Activated CD4-positive, alpha-beta T cell treated with anti-CD3 and anti-CD28 coated beads, Interleukin-2, amount 10 ng/mL, durations not matched to agents 7 days and 5 days (primary cell): ENCODE measurements at regions not wholly inside any gene's neighbourhood (a gene's known extent, or its start where the extent isn't known, plus 50 kb on each side); places are given as distances from the start of the nearest gene placed in this dataset.

Experiments used
- CTCF ChIA-PET: fragments of 350-600 bp; sonication (Branson Sonifier 250); formaldehyde crosslinking; loops from one replicate; lab custom pipeline; 2021; ENCODE audit warnings: antibody characterized with exemption; lab: Charles Lee
- POLR2A ChIA-PET: fragments of 350-600 bp; sonication (Branson Sonifier 250); formaldehyde crosslinking; loops from one replicate; lab custom pipeline; 2021; ENCODE audit warnings: antibody characterized with exemption; lab: Charles Lee
- DNase-seq: peaks from one replicate; pipeline ENCODE4 v3.0.0-alpha.2; 2020
- H3K27ac Mint-ChIP-seq: one replicate; pipeline ENCODE4 v1.8.0; 2021; ENCODE audit warnings: mild to moderate bottlenecking, moderate library complexity, mixed read lengths
- H3K27me3 Mint-ChIP-seq: one replicate; pipeline ENCODE4 v1.8.0; 2021; ENCODE audit warnings: mixed read lengths
- H3K36me3 Mint-ChIP-seq: one replicate; pipeline ENCODE4 v1.8.0; 2021; ENCODE audit warnings: low read depth, mixed read lengths
- H3K4me1 Mint-ChIP-seq: one replicate; pipeline ENCODE4 v1.8.0; 2021; ENCODE audit warnings: mixed read lengths
- H3K4me3 Mint-ChIP-seq: one replicate; pipeline ENCODE4 v1.8.0; 2021; ENCODE audit warnings: mild to moderate bottlenecking, moderate library complexity, mixed read lengths
- H3K9me3 Mint-ChIP-seq: one replicate; pipeline ENCODE4 v1.8.0; 2021; ENCODE audit warnings: mixed read lengths

- ChIA-PET CTCF (interaction anchor here (0.6 kb wide), 1 partner anchor 142 kb away, joined by 4 read pairs; no protein-coding TSS in a partner anchor), POLR2A (no interaction called here)
- Mint-ChIP-seq H3K27me3 (no peaks in the 10 kb centered on the region), H3K27ac (no peak overlapping the region), H3K9me3 (peaks cover 12% of the 10 kb centered on the region), H3K4me1 (no peaks in the 10 kb centered on the region), H3K36me3 (no peaks in the 10 kb centered on the region), H3K4me3 (no peak overlapping the region)
- DNase-seq: no peak
Measured at GRCh38 chr16:60558936-60559335, 1477.3 kb downstream of the CDH8 start.

GRCh38 chr16:60553090-60553757 lies 1483.0 kb downstream of the CDH8 start:
- Mint-ChIP-seq H3K4me3 (no peak overlapping the region), H3K27me3 (no peaks in the 10 kb centered on the region), H3K27ac (no peak overlapping the region), H3K4me1 (no peaks in the 10 kb centered on the region), H3K9me3 (peaks cover 12% of the 10 kb centered on the region), H3K36me3 (no peaks in the 10 kb centered on the region)
- DNase-seq: no peak
- POLR2A ChIA-PET: interaction anchor here (0.5 kb wide), 1 partner anchor 242 kb away, joined by 4 read pairs; no protein-coding TSS in a partner anchor
- CTCF ChIA-PET: no interaction called here

GRCh38 chr16:60541535-60541934 lies 1494.7 kb downstream of the CDH8 start:
- CTCF ChIA-PET: no interaction called here
- peaks cover 11% of the 10 kb centered on the region for H3K9me3 Mint-ChIP-seq
- no peak overlapping the region for H3K4me3 Mint-ChIP-seq

GRCh38 chr16:60510941-60511340 lies 1525.3 kb downstream of the CDH8 start:
- DNase-seq: no peak
- ChIA-PET POLR2A (no interaction called here), CTCF (no interaction called here)
- Mint-ChIP-seq H3K27me3 (no peaks in the 10 kb centered on the region), H3K9me3 (peaks cover 11% of the 10 kb centered on the region), H3K27ac (no peak overlapping the region), H3K4me1 (no peaks in the 10 kb centered on the region), H3K36me3 (no peaks in the 10 kb centered on the region), H3K4me3 (no peak overlapping the region)

More at GRCh38 chr16:60541535-60541934, 1494.7 kb downstream of the CDH8 start:
- Mint-ChIP-seq H3K36me3 (no peaks in the 10 kb centered on the region), H3K27me3 (no peaks in the 10 kb centered on the region), H3K27ac (no peak overlapping the region), H3K4me1 (no peaks in the 10 kb centered on the region)
- DNase-seq: no peak
- POLR2A ChIA-PET: no interaction called here

GRCh38 chr16:60510208-60510607 lies 1526.0 kb downstream of the CDH8 start:
- ChIA-PET CTCF (no interaction called here), POLR2A (no interaction called here)
- Mint-ChIP-seq H3K27ac (no peak overlapping the region), H3K27me3 (no peaks in the 10 kb centered on the region), H3K9me3 (peaks cover 9% of the 10 kb centered on the region), H3K4me3 (no peak overlapping the region), H3K4me1 (no peaks in the 10 kb centered on the region), H3K36me3 (no peaks in the 10 kb centered on the region)
- no peak for DNase-seq

- Mint-ChIP-seq H3K9me3 (peaks cover 5% of the 10 kb centered on the region), H3K4me1 (no peaks in the 10 kb centered on the region), H3K27me3 (no peaks in the 10 kb centered on the region), H3K27ac (no peak overlapping the region), H3K36me3 (no peaks in the 10 kb centered on the region), H3K4me3 (no peak overlapping the region)
- no peak for DNase-seq
- CTCF ChIA-PET: no interaction called here
- POLR2A ChIA-PET: no interaction called here
Measured at GRCh38 chr16:60491273-60491672, 1545.0 kb downstream of the CDH8 start.

GRCh38 chr16:60485872-60486489 lies 1550.3 kb downstream of the CDH8 start:
- no peaks in the 10 kb centered on the region for H3K27me3 Mint-ChIP-seq
- POLR2A ChIA-PET: no interaction called here

GRCh38 chr16:60484901-60485300 lies 1551.3 kb downstream of the CDH8 start:
- peaks cover 16% of the 10 kb centered on the region for H3K9me3 Mint-ChIP-seq
- no peak for DNase-seq
- no peaks in the 10 kb centered on the region for H3K36me3 Mint-ChIP-seq
- POLR2A ChIA-PET: no interaction called here
- H3K4me3 Mint-ChIP-seq: no peak overlapping the region
- no peak overlapping the region for H3K27ac Mint-ChIP-seq
- no peaks in the 10 kb centered on the region for H3K27me3 Mint-ChIP-seq
- no peaks in the 10 kb centered on the region for H3K4me1 Mint-ChIP-seq
- CTCF ChIA-PET: no interaction called here

More at GRCh38 chr16:60485872-60486489, 1550.3 kb downstream of the CDH8 start:
- Mint-ChIP-seq H3K36me3 (no peaks in the 10 kb centered on the region), H3K4me1 (no peaks in the 10 kb centered on the region), H3K27ac (no peak overlapping the region), H3K9me3 (peaks cover 16% of the 10 kb centered on the region), H3K4me3 (no peak overlapping the region)
- no peak for DNase-seq
- CTCF ChIA-PET: no interaction called here

GRCh38 chr16:60481591-60481990 lies 1554.6 kb downstream of the CDH8 start:
- CTCF ChIA-PET: no interaction called here
- H3K27ac Mint-ChIP-seq: no peak overlapping the region
- H3K4me3 Mint-ChIP-seq: no peak overlapping the region
- no peaks in the 10 kb centered on the region for H3K36me3 Mint-ChIP-seq
- H3K9me3 Mint-ChIP-seq: peaks cover 12% of the 10 kb centered on the region
- POLR2A ChIA-PET: no interaction called here
- no peaks in the 10 kb centered on the region for H3K4me1 Mint-ChIP-seq
- H3K27me3 Mint-ChIP-seq: no peaks in the 10 kb centered on the region
- no peak for DNase-seq

GRCh38 chr16:60478810-60479209 lies 1557.4 kb downstream of the CDH8 start:
- H3K27me3 Mint-ChIP-seq: no peaks in the 10 kb centered on the region
- no peak overlapping the region for H3K27ac Mint-ChIP-seq
- ChIA-PET CTCF (no interaction called here), POLR2A (no interaction called here)
- peaks cover 3% of the 10 kb centered on the region for H3K9me3 Mint-ChIP-seq
- no peaks in the 10 kb centered on the region for H3K4me1 Mint-ChIP-seq
- no peaks in the 10 kb centered on the region for H3K36me3 Mint-ChIP-seq
- no peak for DNase-seq
- no peak overlapping the region for H3K4me3 Mint-ChIP-seq

- H3K27me3 Mint-ChIP-seq: no peaks in the 10 kb centered on the region
- H3K4me3 Mint-ChIP-seq: no peak overlapping the region
Measured at GRCh38 chr16:60463986-60464385, 1572.3 kb downstream of the CDH8 start.

GRCh38 chr16:60459463-60459862 lies 1576.8 kb downstream of the CDH8 start:
- ChIA-PET POLR2A (no interaction called here), CTCF (no interaction called here)
- Mint-ChIP-seq H3K4me1 (no peaks in the 10 kb centered on the region), H3K27me3 (no peaks in the 10 kb centered on the region), H3K4me3 (no peak overlapping the region), H3K9me3 (peaks cover 14% of the 10 kb centered on the region), H3K36me3 (no peaks in the 10 kb centered on the region), H3K27ac (no peak overlapping the region)
- DNase-seq: no peak

More at GRCh38 chr16:60463986-60464385, 1572.3 kb downstream of the CDH8 start:
- Mint-ChIP-seq H3K36me3 (no peaks in the 10 kb centered on the region), H3K27ac (no peak overlapping the region), H3K4me1 (no peaks in the 10 kb centered on the region), H3K9me3 (peaks cover 12% of the 10 kb centered on the region)
- ChIA-PET CTCF (no interaction called here), POLR2A (no interaction called here)
- DNase-seq: no peak

- Mint-ChIP-seq H3K9me3 (peaks cover 14% of the 10 kb centered on the region), H3K27me3 (no peaks in the 10 kb centered on the region), H3K4me1 (no peaks in the 10 kb centered on the region), H3K4me3 (no peak overlapping the region), H3K36me3 (no peaks in the 10 kb centered on the region), H3K27ac (no peak overlapping the region)
- no peak for DNase-seq
- CTCF ChIA-PET: no interaction called here
- POLR2A ChIA-PET: no interaction called here
Measured at GRCh38 chr16:60458255-60458654, 1578.0 kb downstream of the CDH8 start.
